PFSK-1 (cell line): ENCODE measurements at regions not wholly inside any gene's neighbourhood (a gene's known extent, or its start where the extent isn't known, plus 50 kb on each side); places are given as distances from the start of the nearest gene placed in this dataset.

Source experiments
- POLR2AphosphoS5 ChIP-seq: IDR thresholded peaks from 2 replicates; pipeline ENCODE4 v1.6.1; 2012; ENCODE audit warnings: low read depth, mild to moderate bottlenecking, control low read depth, low read length, moderate library complexity
- REST ChIP-seq, 2 experiments: IDR thresholded peaks; 2 replicates each; pipeline versions ENCODE4 v1.6.1 to v1.8.0; 2011 to 2012; ENCODE audit warnings: low read depth in 2 of 2, low read length in 2 of 2, control low read depth in 1 of 2, inconsistent platforms in 1 of 2, mild to moderate bottlenecking in 1 of 2, moderate library complexity in 1 of 2; ENCODE audit not compliant: insufficient read depth in 1 of 2
- SIN3A ChIP-seq: IDR thresholded peaks from 2 replicates; pipeline ENCODE4 v1.6.1; 2012; ENCODE audit warnings: mild to moderate bottlenecking, low read length, moderate library complexity, borderline replicate concordance; ENCODE audit not compliant: insufficient read depth
- TAF1 ChIP-seq: IDR thresholded peaks from 2 replicates; pipeline ENCODE4 v1.6.1; 2012; ENCODE audit warnings: low read length, control low read depth, borderline replicate concordance; ENCODE audit not compliant: insufficient read depth

DNA sequence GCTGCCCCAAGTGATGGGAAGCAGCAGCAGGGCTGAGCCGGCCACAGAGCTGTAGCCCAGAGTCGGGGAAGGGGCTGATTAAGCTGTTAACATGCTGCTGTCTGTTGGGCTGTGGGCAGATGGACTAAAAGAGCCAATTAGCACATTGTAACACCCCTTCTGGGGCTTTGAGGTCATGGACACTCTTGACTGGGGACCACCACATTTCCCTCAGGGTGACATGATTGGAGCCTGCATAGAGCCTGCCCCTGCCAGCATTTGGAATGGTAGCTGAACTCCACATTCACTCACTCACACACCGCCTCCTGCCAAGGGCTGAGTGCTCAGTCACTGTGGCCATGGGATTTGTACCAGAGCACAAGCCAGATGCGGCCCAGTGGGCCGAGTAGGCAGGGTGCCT, 646.9 kb downstream of the FAT4 start:
- TF ChIP-seq TAF1 (no peak), POLR2AphosphoS5 (no peak), SIN3A (no peak), REST (IDR thresholded peaks at IDR 0.05; ENCODE audit: insufficient read depth in 1 of 2, low read depth in 2 of 2, low read length in 2 of 2) (no peak)
